H9 (cell line): ENCODE measurements at regions not wholly inside any gene's neighbourhood (a gene's known extent, or its start where the extent isn't known, plus 50 kb on each side); places are given as distances from the start of the nearest gene placed in this dataset.

Source experiments
- DNase-seq: peaks from one replicate; pipeline ENCODE4 v3.0.0-alpha.2; 2017
- H2AFZ ChIP-seq: one replicate; pipeline ENCODE4 v1.6.1; 2013; ENCODE audit warnings: mild to moderate bottlenecking, low read length, control low read depth, moderate library complexity
- H2AK5ac ChIP-seq: 2 replicates; pipeline ENCODE4 v1.6.1; 2013; ENCODE audit warnings: low read length, control low read depth, mixed read lengths; ENCODE audit not compliant: insufficient read length
- H2BK120ac ChIP-seq: one replicate; pipeline ENCODE4 v1.6.1; 2013; ENCODE audit warnings: low read depth, mild to moderate bottlenecking, low read length, control low read depth, inconsistent platforms; ENCODE audit not compliant: poor library complexity, severe bottlenecking
- H2BK12ac ChIP-seq: 2 replicates; pipeline ENCODE4 v1.6.1; 2013; ENCODE audit warnings: low read length, control low read depth, mixed read lengths, low read depth; ENCODE audit not compliant: insufficient read length
- H2BK15ac ChIP-seq: 2 replicates; pipeline ENCODE4 v1.6.1; 2013; ENCODE audit warnings: low read depth, low read length, control low read depth
- H2BK20ac ChIP-seq: one replicate; pipeline ENCODE4 v1.6.1; 2013; ENCODE audit warnings: low read depth, mild to moderate bottlenecking, low read length, control low read depth, inconsistent platforms; ENCODE audit not compliant: poor library complexity, severe bottlenecking
- H2BK5ac ChIP-seq: 2 replicates; pipeline ENCODE4 v1.6.1; 2013; ENCODE audit warnings: low read length, control low read depth, mixed read lengths; ENCODE audit not compliant: insufficient read length
- H3K14ac ChIP-seq: 2 replicates; pipeline ENCODE4 v1.6.1; 2013; ENCODE audit warnings: low read length, control low read depth; ENCODE audit not compliant: insufficient read depth
- H3K18ac ChIP-seq: 2 replicates; pipeline ENCODE4 v1.6.1; 2013; ENCODE audit warnings: low read depth, mild to moderate bottlenecking, mixed read lengths, low read length, control low read depth; ENCODE audit not compliant: insufficient read length
- H3K23ac ChIP-seq: 2 replicates; pipeline ENCODE4 v1.6.1; 2013; ENCODE audit warnings: low read length, control low read depth, mixed read lengths, low read depth; ENCODE audit not compliant: insufficient read length
- H3K23me2 ChIP-seq: 2 replicates; pipeline ENCODE4 v1.6.1; 2013; ENCODE audit warnings: low read depth, mild to moderate bottlenecking, mixed read lengths, low read length, control low read depth; ENCODE audit not compliant: insufficient read length, poor library complexity, severe bottlenecking
- H3K27ac ChIP-seq: 2 replicates; pipeline ENCODE4 v1.5.1; 2013; ENCODE audit warnings: low read length, control low read depth, mixed read lengths, low read depth; ENCODE audit not compliant: insufficient read length
- H3K27me3 ChIP-seq: 2 replicates; pipeline ENCODE4 v1.6.1; 2013; ENCODE audit warnings: low read length, control low read depth, inconsistent platforms; ENCODE audit not compliant: insufficient read depth
- H3K4ac ChIP-seq: 2 replicates; pipeline ENCODE4 v1.6.1; 2013; ENCODE audit warnings: low read depth, mild to moderate bottlenecking, control low read depth, inconsistent platforms, low read length, moderate library complexity
- H3K4me1 ChIP-seq: 2 replicates; pipeline ENCODE4 v1.6.1; 2013; ENCODE audit warnings: low read length, control low read depth, inconsistent platforms; ENCODE audit not compliant: insufficient read depth
- H3K4me2 ChIP-seq: 2 replicates; pipeline ENCODE4 v1.6.1; 2013; ENCODE audit warnings: low read length, control low read depth, mixed read lengths; ENCODE audit not compliant: insufficient read length, insufficient read depth
- H3K56ac ChIP-seq: 2 replicates; pipeline ENCODE4 v1.6.1; 2013; ENCODE audit warnings: low read depth, mild to moderate bottlenecking, mixed read lengths, low read length, control low read depth; ENCODE audit not compliant: insufficient read length
- H3K79me1 ChIP-seq: 2 replicates; pipeline ENCODE4 v1.6.1; 2013; ENCODE audit warnings: low read depth, mild to moderate bottlenecking, moderate library complexity, low read length, control low read depth, inconsistent platforms; ENCODE audit not compliant: insufficient read depth, poor library complexity, severe bottlenecking
- H3K79me2 ChIP-seq: 2 replicates; pipeline ENCODE4 v1.6.1; 2013; ENCODE audit warnings: low read length, control low read depth, inconsistent platforms; ENCODE audit not compliant: insufficient read depth
- H3K9ac ChIP-seq: 2 replicates; pipeline ENCODE4 v1.6.1; 2013; ENCODE audit warnings: low read length, control low read depth, mixed read lengths; ENCODE audit not compliant: insufficient read length; ENCODE audit errors: extremely low read depth
- H3K9me3 ChIP-seq: one replicate; pipeline ENCODE4 v1.6.1; 2013; ENCODE audit warnings: low read depth, low read length, inconsistent platforms; ENCODE audit not compliant: control insufficient read depth
- H3T11ph ChIP-seq: one replicate; pipeline ENCODE4 v1.6.1; 2013; ENCODE audit warnings: mild to moderate bottlenecking, low read length, control low read depth, inconsistent platforms
- H4K20me1 ChIP-seq: one replicate; pipeline ENCODE4 v1.6.1; 2013; ENCODE audit not compliant: control insufficient read depth, insufficient read length, insufficient read depth
- H4K5ac ChIP-seq: 2 replicates; pipeline ENCODE4 v1.6.1; 2013; ENCODE audit warnings: low read depth, mild to moderate bottlenecking, mixed read lengths, low read length, control low read depth; ENCODE audit not compliant: insufficient read length
- H4K8ac ChIP-seq: replicated peaks from 2 replicates; pipeline ENCODE4 v1.6.1; 2013; ENCODE audit warnings: low read length, control low read depth, mixed read lengths, low read depth; ENCODE audit not compliant: insufficient read length
- H4K91ac ChIP-seq: 2 replicates; pipeline ENCODE4 v1.6.1; 2013; ENCODE audit warnings: low read depth, mild to moderate bottlenecking, moderate library complexity, mixed read lengths, low read length, control low read depth; ENCODE audit not compliant: insufficient read length
- H3K27ac Mint-ChIP-seq, 3 experiments: 2 replicates in 2 of 3; 3 replicates in 1 of 3; pipeline ENCODE4 v1.8.0; 2020 to 2021; ENCODE audit warnings: mixed read lengths in 3 of 3, mild to moderate bottlenecking in 1 of 3, moderate library complexity in 1 of 3
- H3K27me3 Mint-ChIP-seq: 2 replicates; pipeline ENCODE4 v1.8.0; 2021; ENCODE audit warnings: low read depth, mild to moderate bottlenecking, moderate library complexity, mixed read lengths
- H3K36me3 Mint-ChIP-seq, 3 experiments: 2 replicates in 2 of 3; 3 replicates in 1 of 3; pipeline ENCODE4 v1.8.0; 2020 to 2021; ENCODE audit warnings: low read depth in 3 of 3, mixed read lengths in 3 of 3; ENCODE audit not compliant: insufficient read depth in 1 of 3
- H3K4me1 Mint-ChIP-seq, 2 experiments: 2 replicates each; pipeline ENCODE4 v1.8.0; 2020; ENCODE audit warnings: mixed read lengths in 2 of 2
- H3K4me3 Mint-ChIP-seq, 2 experiments: 2 replicates in 1 of 2; 3 replicates in 1 of 2; pipeline ENCODE4 v1.8.0; 2020 to 2021; ENCODE audit warnings: mild to moderate bottlenecking in 2 of 2, mixed read lengths in 2 of 2, moderate library complexity in 1 of 2
- H3K9me3 Mint-ChIP-seq, 2 experiments: 2 replicates in 1 of 2; 3 replicates in 1 of 2; pipeline ENCODE4 v1.8.0; 2020; ENCODE audit warnings: mild to moderate bottlenecking in 2 of 2, mixed read lengths in 2 of 2, moderate library complexity in 1 of 2
- CTCF ChIP-seq: fragments of 200-600 bp; sonication (generic); conservative IDR thresholded peaks from 3 replicates; pipeline ENCODE4 v1.8.0; 2021; ENCODE audit warnings: antibody characterized with exemption, mild to moderate bottlenecking
- WGBS: extraction: QIAGEN DNeasy Blood & Tissue Kit; methylation state at CpG from one replicate; pipeline ENCODE4 v1.1.7; 2013; ENCODE audit warnings: missing lambda C conversion rate, low lambda C conversion rate, mixed read lengths; ENCODE audit not compliant: insufficient read length; ENCODE audit errors: extremely low coverage; 5-methylcytosine and 5-hydroxymethylcytosine counted together

- H3K9me3 ChIP-seq: no peaks in the 10 kb centered on the region
- no peak for TF ChIP-seq CTCF
- H4K5ac ChIP-seq: no peak overlapping the region
- no peak for DNase-seq
- no peak overlapping the region for H3K56ac ChIP-seq
- no peak overlapping the region for H3K18ac ChIP-seq
- no peak overlapping the region for H4K8ac ChIP-seq
- H2BK120ac ChIP-seq: no peak overlapping the region
- H3K4ac ChIP-seq: no peak overlapping the region
- H2AFZ ChIP-seq: no peak overlapping the region
- no peaks in the 10 kb centered on the region; the same call in 1 of the 2 replicates for H3K27me3 Mint-ChIP-seq
- H2BK12ac ChIP-seq: no peak overlapping the region
- H3T11ph ChIP-seq: no peak overlapping the region
- H3K9me3 Mint-ChIP-seq: peaks cover 6 to 12% of the 10 kb centered on the region in 2 experiments; a peak in 3 of 5 replicates
- H3K27ac Mint-ChIP-seq: no peak overlapping the region
- no peak overlapping the region for H2AK5ac ChIP-seq
- H3K4me3 Mint-ChIP-seq: no peak overlapping the region
- no peaks in the 10 kb centered on the region for H3K79me1 ChIP-seq
- H3K4me2 ChIP-seq: no peak overlapping the region
- H3K27me3 ChIP-seq: no peaks in the 10 kb centered on the region
- H3K36me3 Mint-ChIP-seq: peaks cover 0 to 11% (median 0%) of the 10 kb centered on the region in 3 experiments; a peak in 2 of 7 replicates
- H3K23me2 ChIP-seq: no peaks in the 10 kb centered on the region
- no peak overlapping the region for H3K9ac ChIP-seq
- no peak overlapping the region for H4K91ac ChIP-seq
- H2BK20ac ChIP-seq: no peak overlapping the region
- no CpG with 5 or more reads among the region's 3 CpGs for WGBS
- no peak overlapping the region for H3K14ac ChIP-seq
- H3K23ac ChIP-seq: no peak overlapping the region
- H3K79me2 ChIP-seq: no peaks in the 10 kb centered on the region
- no peak overlapping the region for H2BK15ac ChIP-seq
- no peak overlapping the region for H3K27ac ChIP-seq
- no peaks in the 10 kb centered on the region for H4K20me1 ChIP-seq
- H3K4me1 Mint-ChIP-seq: no peaks in the 10 kb centered on the region; a peak in 1 of 4 replicates
- no peaks in the 10 kb centered on the region for H3K4me1 ChIP-seq
- no peak overlapping the region for H2BK5ac ChIP-seq
These were observed 616.3 kb downstream of the LRFN5 start for GRCh38 chr14:42222924-42223471.
